ENCODE measurements at regions not wholly inside any gene's neighbourhood (a gene's known extent, or its start where the extent isn't known, plus 50 kb on each side); places are given as distances from the start of the nearest gene placed in this dataset.
"Not testable (repeated sequence)": the region's sequence is repeated elsewhere in the genome, so short reads cannot be mapped to it uniquely, and the experiment has no call there.

DNA sequence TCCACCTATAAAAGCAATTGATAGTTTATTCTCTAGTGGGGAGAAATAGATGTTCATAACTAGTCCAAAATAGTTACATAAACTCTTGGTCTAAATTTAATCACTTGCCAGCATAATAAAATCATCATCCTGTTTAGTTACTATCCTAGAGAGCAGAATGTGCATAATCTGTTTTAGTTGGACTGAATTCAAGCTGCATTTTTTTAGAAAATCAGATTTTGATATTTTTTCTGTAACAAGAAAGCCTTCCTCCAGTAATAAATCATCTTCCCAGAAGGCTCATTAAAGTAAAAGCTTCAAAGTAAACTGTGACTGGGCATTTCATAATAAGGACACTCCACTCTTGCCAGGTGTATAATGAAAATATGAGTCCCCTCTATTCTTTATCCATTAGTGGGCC, 453.1 kb downstream of the TRAM1L1 start:
- no peak for DNase-seq

DNA sequence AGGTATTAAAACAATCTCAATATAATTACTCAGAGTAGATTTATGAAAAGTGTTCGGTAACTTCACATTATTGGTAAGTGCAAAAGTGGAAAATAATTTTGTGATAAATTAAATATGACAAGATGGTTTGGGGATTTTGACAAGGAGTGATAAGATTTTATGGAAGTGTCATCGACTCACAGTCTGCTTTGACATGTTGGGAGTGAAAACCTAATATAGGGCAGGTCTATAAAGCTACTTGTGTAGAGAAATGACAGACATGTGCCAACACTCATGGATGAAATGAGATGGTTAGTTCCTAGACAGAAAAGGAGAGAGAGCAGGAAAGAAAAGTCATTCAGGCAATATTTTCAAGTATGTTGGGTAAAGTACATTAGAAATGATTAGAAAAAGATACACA, 456.8 kb downstream of the TRAM1L1 start:
- intact Hi-C loops (cut with DNase I; ENCODE audit: low total_unique reads) (no loop called here), in situ Hi-C loops (cut with MboI; ENCODE audit: low pct_ligation_motif_present in 1 of 4, low pct_unique_long_range_greater_than_20kb in 1 of 4, low sequenced_read_pairs in 3 of 4) (no loop called here)
- no peak for DNase-seq
- Histone ChIP-seq H3K27ac (no peak overlapping the region), H3K27me3 (no peaks in the 10 kb centered on the region), H3K9me3 (no peaks in the 10 kb centered on the region), H3K4me1 (no peaks in the 10 kb centered on the region), H3K36me3 (no peaks in the 10 kb centered on the region), H3K4me3 (no peak overlapping the region)
- 56 to 66% methylated on average over 2 of the region's 2 CpGs for WGBS, 2 donors (ENCODE audit: low coverage in 1 of 2)
- TF ChIP-seq, protein P1, sequence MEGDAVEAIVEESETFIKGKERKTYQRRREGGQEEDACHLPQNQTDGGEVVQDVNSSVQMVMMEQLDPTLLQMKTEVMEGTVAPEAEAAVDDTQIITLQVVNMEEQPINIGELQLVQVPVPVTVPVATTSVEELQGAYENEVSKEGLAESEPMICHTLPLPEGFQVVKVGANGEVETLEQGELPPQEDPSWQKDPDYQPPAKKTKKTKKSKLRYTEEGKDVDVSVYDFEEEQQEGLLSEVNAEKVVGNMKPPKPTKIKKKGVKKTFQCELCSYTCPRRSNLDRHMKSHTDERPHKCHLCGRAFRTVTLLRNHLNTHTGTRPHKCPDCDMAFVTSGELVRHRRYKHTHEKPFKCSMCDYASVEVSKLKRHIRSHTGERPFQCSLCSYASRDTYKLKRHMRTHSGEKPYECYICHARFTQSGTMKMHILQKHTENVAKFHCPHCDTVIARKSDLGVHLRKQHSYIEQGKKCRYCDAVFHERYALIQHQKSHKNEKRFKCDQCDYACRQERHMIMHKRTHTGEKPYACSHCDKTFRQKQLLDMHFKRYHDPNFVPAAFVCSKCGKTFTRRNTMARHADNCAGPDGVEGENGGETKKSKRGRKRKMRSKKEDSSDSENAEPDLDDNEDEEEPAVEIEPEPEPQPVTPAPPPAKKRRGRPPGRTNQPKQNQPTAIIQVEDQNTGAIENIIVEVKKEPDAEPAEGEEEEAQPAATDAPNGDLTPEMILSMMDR (IDR thresholded peaks at IDR 0.05): no peak
- TF ChIP-seq POLR2AphosphoS5 (IDR thresholded peaks at IDR 0.05) (no peak), POLR2A (IDR thresholded peaks at IDR 0.05) (no peak), EP300 (IDR thresholded peaks at IDR 0.05; ENCODE audit: low read depth) (no peak)

More for the DNA sequence above, 453.1 kb downstream of the TRAM1L1 start:
- in situ Hi-C loops (cut with MboI; ENCODE audit: low pct_ligation_motif_present in 1 of 4, low pct_unique_long_range_greater_than_20kb in 1 of 4, low sequenced_read_pairs in 3 of 4) (no loop called here), intact Hi-C loops (cut with DNase I; ENCODE audit: low total_unique reads) (no loop called here)
- Histone ChIP-seq H3K4me3 (no peak overlapping the region), H3K27ac (no peak overlapping the region), H3K9me3 (no peaks in the 10 kb centered on the region), H3K36me3 (no peaks in the 10 kb centered on the region), H3K27me3 (no peaks in the 10 kb centered on the region), H3K4me1 (no peaks in the 10 kb centered on the region)
- TF ChIP-seq EP300 (IDR thresholded peaks at IDR 0.05; ENCODE audit: low read depth) (no peak), POLR2A (IDR thresholded peaks at IDR 0.05) (no peak), POLR2AphosphoS5 (IDR thresholded peaks at IDR 0.05) (no peak)
- TF ChIP-seq, protein P1 (IDR thresholded peaks at IDR 0.05): no peak

DNA sequence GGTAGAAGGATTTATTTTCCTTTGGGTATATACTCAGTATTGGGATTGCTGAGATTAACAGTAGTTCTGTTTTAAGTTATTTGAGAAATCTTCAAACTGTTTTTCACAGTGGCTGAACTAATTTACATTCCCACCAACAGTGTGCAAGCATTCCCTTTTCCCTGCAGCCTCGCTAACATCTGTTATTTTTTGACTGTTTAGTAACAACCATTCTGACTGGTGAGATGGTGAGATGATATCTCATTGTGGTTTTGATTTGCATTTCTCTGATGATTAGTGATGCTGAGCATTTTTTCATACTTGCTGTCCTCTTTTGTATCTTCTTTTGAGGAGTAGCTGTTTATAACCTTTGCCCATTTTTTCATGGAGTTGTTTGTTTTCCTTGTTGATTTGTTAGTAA, 457.8 kb downstream of the TRAM1L1 start:
- in situ Hi-C loops (cut with MboI; ENCODE audit: low pct_ligation_motif_present in 1 of 4, low pct_unique_long_range_greater_than_20kb in 1 of 4, low sequenced_read_pairs in 3 of 4): no loop called here
- WGBS, 2 donors (ENCODE audit: low coverage in 1 of 2): 29 to 33% methylated on average over 1 of the region's 1 CpG
- Histone ChIP-seq H3K36me3 (no peaks in the 10 kb centered on the region), H3K4me1 (no peaks in the 10 kb centered on the region), H3K4me3 (no peak overlapping the region), H3K27ac (no peak overlapping the region), H3K27me3 (no peaks in the 10 kb centered on the region), H3K9me3 (no peaks in the 10 kb centered on the region)
- TF ChIP-seq POLR2A (IDR thresholded peaks at IDR 0.05) (no peak), POLR2AphosphoS5 (IDR thresholded peaks at IDR 0.05) (no peak), EP300 (IDR thresholded peaks at IDR 0.05; ENCODE audit: low read depth) (no peak)
- TF ChIP-seq, protein P1 (IDR thresholded peaks at IDR 0.05): no peak
- DNase-seq: no peak
- intact Hi-C loops (cut with DNase I; ENCODE audit: low total_unique reads): no loop called here

DNA sequence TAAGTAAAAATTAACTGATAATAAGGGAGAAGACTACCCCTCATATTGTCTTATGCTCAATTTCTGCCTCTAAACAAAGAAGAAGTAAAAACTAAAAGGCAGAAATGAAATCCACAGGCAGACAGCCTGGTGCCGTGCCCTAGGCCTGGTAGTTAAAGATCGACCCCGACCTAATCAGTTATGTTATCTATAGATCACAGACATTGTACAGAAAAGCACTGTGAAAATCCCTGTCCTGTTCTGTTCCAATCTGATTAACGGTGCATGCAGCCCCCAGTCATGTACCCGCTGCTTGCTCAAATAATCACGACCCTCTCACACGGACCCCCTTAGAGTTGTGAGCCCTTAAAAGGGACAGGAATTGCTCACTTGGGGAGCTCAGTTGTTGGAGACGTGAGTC, 465.9 kb downstream of the TRAM1L1 start:
- H3K27me3 ChIP-seq; H3K4me1 ChIP-seq; H3K4me3 ChIP-seq; in situ Hi-C loops (cut with MboI; ENCODE audit: low pct_ligation_motif_present in 1 of 4, low pct_unique_long_range_greater_than_20kb in 1 of 4, low sequenced_read_pairs in 3 of 4); H3K9me3 ChIP-seq; intact Hi-C loops (cut with DNase I; ENCODE audit: low total_unique reads); H3K36me3 ChIP-seq; DNase-seq; H3K27ac ChIP-seq: not testable (repeated sequence)
- 44 to 54% methylated on average over 4 to 8 of the region's 8 CpGs for WGBS, 2 donors (ENCODE audit: low coverage in 1 of 2)

DNA sequence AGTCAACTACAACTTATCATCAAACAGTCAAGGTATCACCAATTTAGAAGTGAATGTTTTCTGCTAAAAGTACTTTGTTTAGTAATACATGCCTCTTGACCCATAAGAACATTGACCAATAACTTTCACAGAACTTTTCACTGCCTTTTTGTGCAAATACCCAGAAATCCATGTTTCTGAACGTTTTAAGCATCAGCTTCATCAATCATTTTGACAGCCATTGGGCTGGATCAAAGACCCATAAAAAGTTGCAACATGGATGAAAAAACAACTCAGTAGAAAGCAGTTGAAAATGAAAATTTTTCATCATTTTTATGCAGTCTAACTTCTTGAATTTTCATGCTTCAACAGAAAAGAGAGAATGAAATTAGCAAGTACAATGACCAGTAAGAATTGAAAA, 466.7 kb downstream of the TRAM1L1 start:
- no peak overlapping the region for H3K4me3 ChIP-seq
- H3K27me3 ChIP-seq: no peaks in the 10 kb centered on the region
- H3K9me3 ChIP-seq: no peaks in the 10 kb centered on the region
- no peak for DNase-seq
- TF ChIP-seq POLR2AphosphoS5 (IDR thresholded peaks at IDR 0.05): no peak
- no peaks in the 10 kb centered on the region for H3K4me1 ChIP-seq
- intact Hi-C loops (cut with DNase I; ENCODE audit: low total_unique reads) (no loop called here), in situ Hi-C loops (cut with MboI; ENCODE audit: low pct_ligation_motif_present in 1 of 4, low pct_unique_long_range_greater_than_20kb in 1 of 4, low sequenced_read_pairs in 3 of 4) (no loop called here)
- no peaks in the 10 kb centered on the region for H3K36me3 ChIP-seq
- H3K27ac ChIP-seq: no peak overlapping the region
- whole genome bisulfite sequencing, 2 donors (ENCODE audit: low coverage in 1 of 2): 8 to 20% methylated on average over 1 of the region's 1 CpG

Measured in transverse colon (tissue), 4 donors.